Right lobe of liver (tissue), 6 donors: ENCODE measurements at regions not wholly inside any gene's neighbourhood (a gene's known extent, or its start where the extent isn't known, plus 50 kb on each side); places are given as distances from the start of the nearest gene placed in this dataset.

Source experiments
- ATAC-seq, 4 donors: fragments of 200-7000 bp; cut with Tn5 transposase; one replicate each; pipeline ENCODE4 v1.9.1; 2020; ENCODE audit warnings: mild to moderate bottlenecking in 4 of 4, moderate library complexity in 4 of 4
- DNase-seq, 3 donors: peaks; one replicate each; pipeline ENCODE4 v3.0.0-alpha.2; 2020
- H3K27ac ChIP-seq, 3 donors: fragments of 200-600 bp; one replicate each; pipeline ENCODE4 v1.8.0; 2022
- H3K27me3 ChIP-seq, 2 donors: fragments of 200-600 bp; one replicate each; pipeline ENCODE4 v1.8.0; 2022
- H3K36me3 ChIP-seq, 4 donors: fragments of 200-600 bp; sonication (generic) in 1 of 4; one replicate each; pipeline versions ENCODE4 v1.5.1 to v1.8.0; 2017 to 2022; ENCODE audit warnings: control low read depth in 1 of 4
- H3K4me1 ChIP-seq, 4 donors: fragments of 200-600 bp; sonication (generic) in 1 of 4; one replicate each; pipeline versions ENCODE4 v1.5.1 to v1.8.0; 2017 to 2022; ENCODE audit warnings: control low read depth in 1 of 4
- H3K4me3 ChIP-seq, 3 donors: fragments of 200-600 bp; one replicate each; pipeline ENCODE4 v1.8.0; 2022
- H3K9me3 ChIP-seq, 4 donors: fragments of 200-600 bp; sonication (generic) in 1 of 4; one replicate each; pipeline versions ENCODE4 v1.5.1 to v1.8.0; 2017 to 2022; ENCODE audit warnings: control low read depth in 1 of 4
- CTCF ChIP-seq, 4 donors: fragments of 200-600 bp in 3 of 4; fragments of 450-650 bp in 1 of 4; IDR thresholded peaks; one replicate each; pipeline versions ENCODE4 v1.5.1 to v1.8.0; 2016 to 2022; ENCODE audit warnings: antibody characterized with exemption in 4 of 4, mild to moderate bottlenecking in 2 of 4
- POLR2A ChIP-seq: fragments of 450-650 bp; IDR thresholded peaks from one replicate; pipeline ENCODE4 v1.6.1; 2017; ENCODE audit warnings: antibody characterized with exemption, mild to moderate bottlenecking
- WGBS: methylation state at CpG from one replicate; pipeline ENCODE4 v1.1.6; 2018; ENCODE audit warnings: low coverage, low lambda C conversion rate; ENCODE audit not compliant: insufficient coverage; ENCODE audit errors: missing lambda C conversion rate; 5-methylcytosine and 5-hydroxymethylcytosine counted together
- intact Hi-C, 2 donors: fragments of 100-400 bp; cut with DNase I; formaldehyde crosslinking; loops; one replicate each; pipeline versions ENCODE4 v1.11.2 to v1.14.1; 2022
- donor health status: DM: no; HTN: yes; CAD: no.
- donor health status: DM: no; HTN: no; CAD: no.
- donor health status: DM: no; HTN: no; CAD: no.
- donor health status: DM: no; HTN: yes; CAD: no.
- donor health status: DM: no; HTN: yes; CAD: no.

- WGBS = 17% methylated on average over 5 of the region's 5 CpGs
- peak; percentile 70 to 79 (median 72) for ATAC-seq
- no peak for DNase-seq
Measured at GRCh38 chr18:59988098-59988706, 88.4 kb downstream of the PMAIP1 start.

GRCh38 chr18:59987102-59987501 is 87.3 kb downstream of the PMAIP1 start:
- H3K27me3 ChIP-seq = no peaks in the 10 kb centered on the region
- intact Hi-C loops = loop anchor here in 1 of 2 donors (10.0 kb wide), 1 partner anchor 568 kb away; no protein-coding TSS in a partner anchor
- no peaks in the 10 kb centered on the region for H3K4me1 ChIP-seq
- TF ChIP-seq CTCF (IDR thresholded peaks at IDR 0.05) (no peak), POLR2A (no peak)
- H3K27ac ChIP-seq = no peak overlapping the region
- 34% methylated on average over 4 of the region's 4 CpGs for WGBS
- no peak for ATAC-seq
- no peak overlapping the region for H3K4me3 ChIP-seq
- no peak for DNase-seq
- no peaks in the 10 kb centered on the region for H3K36me3 ChIP-seq
- H3K9me3 ChIP-seq = no peaks in the 10 kb centered on the region

More at GRCh38 chr18:59988098-59988706, 88.4 kb downstream of the PMAIP1 start:
- intact Hi-C loops = loop anchor here in 1 of 2 donors (10.0 kb wide), 1 partner anchor 567 kb away; no protein-coding TSS in a partner anchor
- H3K4me1 ChIP-seq = no peaks in the 10 kb centered on the region
- no peaks in the 10 kb centered on the region for H3K9me3 ChIP-seq
- no peak overlapping the region for H3K27ac ChIP-seq
- no peaks in the 10 kb centered on the region for H3K27me3 ChIP-seq
- no peak overlapping the region for H3K4me3 ChIP-seq
- H3K36me3 ChIP-seq = no peaks in the 10 kb centered on the region
- TF ChIP-seq POLR2A (no peak), CTCF (IDR thresholded peaks at IDR 0.05) (peak; percentile 87 to 92 (median 91))

GRCh38 chr18:59986139-59986538 is 86.3 kb downstream of the PMAIP1 start:
- no peak for DNase-seq

GRCh38 chr18:59985289-59985688 is 85.5 kb downstream of the PMAIP1 start:
- Histone ChIP-seq H3K27me3 (no peaks in the 10 kb centered on the region), H3K4me3 (no peak overlapping the region), H3K36me3 (no peaks in the 10 kb centered on the region), H3K4me1 (no peaks in the 10 kb centered on the region), H3K9me3 (no peaks in the 10 kb centered on the region), H3K27ac (no peak overlapping the region)
- no peak for TF ChIP-seq CTCF (IDR thresholded peaks at IDR 0.05)
- TF ChIP-seq POLR2A = no peak
- DNase-seq (no peak), ATAC-seq (no peak)
- intact Hi-C loops = loop anchor here in 1 of 2 donors (10.0 kb wide), 1 partner anchor 570 kb away; no protein-coding TSS in a partner anchor
- 75% methylated on average over 4 of the region's 5 CpGs for WGBS

More at GRCh38 chr18:59986139-59986538, 86.3 kb downstream of the PMAIP1 start:
- H3K36me3 ChIP-seq = no peaks in the 10 kb centered on the region
- H3K27me3 ChIP-seq = no peaks in the 10 kb centered on the region
- H3K4me1 ChIP-seq = no peaks in the 10 kb centered on the region
- 50% methylated on average over 6 of the region's 11 CpGs for WGBS
- H3K9me3 ChIP-seq = no peaks in the 10 kb centered on the region
- no peak overlapping the region for H3K27ac ChIP-seq
- H3K4me3 ChIP-seq = no peak overlapping the region
- intact Hi-C loops = loop anchor here in 1 of 2 donors (10.0 kb wide), 1 partner anchor 569 kb away; no protein-coding TSS in a partner anchor
- no peak for TF ChIP-seq CTCF (IDR thresholded peaks at IDR 0.05)
- TF ChIP-seq POLR2A = no peak
- no peak for ATAC-seq
